Psoas muscle (tissue), 7 donors: ENCODE measurements at regions not wholly inside any gene's neighbourhood (a gene's known extent, or its start where the extent isn't known, plus 50 kb on each side); places are given as distances from the start of the nearest gene placed in this dataset.

Experiments
- ATAC-seq, 4 donors: fragments of 200-7000 bp; cut with Tn5 transposase; one replicate each; pipeline ENCODE4 v1.9.1; 2020; ENCODE audit warnings: moderate library complexity in 3 of 4, mild to moderate bottlenecking in 2 of 4
- DNase-seq, 2 donors: peaks; one replicate each; pipeline ENCODE4 v3.0.0-alpha.2; 2020
- H3K27ac ChIP-seq: fragments of 200-600 bp; one replicate; pipeline ENCODE4 v1.8.0; 2022
- H3K27me3 ChIP-seq, 3 donors: fragments of 200-600 bp in 1 of 3; one replicate each; pipeline versions ENCODE4 v1.6.1 to v1.8.0; 2013 to 2022; ENCODE audit warnings: low read length in 2 of 3, mild to moderate bottlenecking in 2 of 3, moderate library complexity in 1 of 3; ENCODE audit not compliant: insufficient read depth in 3 of 3
- H3K36me3 ChIP-seq, 2 donors: fragments of 200-600 bp in 1 of 2; one replicate each; pipeline versions ENCODE4 v1.6.1 to v1.8.0; 2013 to 2022; ENCODE audit warnings: low read depth in 1 of 2, mild to moderate bottlenecking in 1 of 2, moderate library complexity in 1 of 2; ENCODE audit not compliant: insufficient read depth in 1 of 2
- H3K4me1 ChIP-seq: fragments of 200-600 bp; one replicate; pipeline ENCODE4 v1.8.0; 2022
- H3K4me3 ChIP-seq: fragments of 200-600 bp; one replicate; pipeline ENCODE4 v1.8.0; 2022; ENCODE audit warnings: mild to moderate bottlenecking
- H3K9me3 ChIP-seq: fragments of 200-600 bp; one replicate; pipeline ENCODE4 v1.8.0; 2022
- WGBS, 3 donors: extraction: QIAGEN DNeasy Blood & Tissue Kit; methylation state at CpG; one replicate each; pipeline versions ENCODE4 v1.1.6 to v1.1.7; 2013; 5-methylcytosine and 5-hydroxymethylcytosine counted together
- intact Hi-C, 2 donors: fragments of 100-400 bp; cut with DNase I; formaldehyde crosslinking; loops; one replicate each; pipeline versions ENCODE4 v1.11.0 to v1.14.2; 2022
- TF ChIP-seq, protein P1 (sequence below): fragments of 200-600 bp; IDR thresholded peaks from one replicate; pipeline ENCODE4 v1.8.0; 2022; ENCODE audit warnings: antibody characterized with exemption
- donor health status: healthy with polysubstance abuse.
- donor health status: DM: no; HTN: no; CAD: no; lungs with moderate emphysema.
- donor health status: Bipolar disorder and iron deficiency.
- donor health status: healthy.
- donor health status: DM: yes; HTN: yes; CAD: no.
- donor health status: DM: no; HTN: no; CAD: no.
- donor health status: DM: yes; HTN: yes; CAD: no.

DNA sequence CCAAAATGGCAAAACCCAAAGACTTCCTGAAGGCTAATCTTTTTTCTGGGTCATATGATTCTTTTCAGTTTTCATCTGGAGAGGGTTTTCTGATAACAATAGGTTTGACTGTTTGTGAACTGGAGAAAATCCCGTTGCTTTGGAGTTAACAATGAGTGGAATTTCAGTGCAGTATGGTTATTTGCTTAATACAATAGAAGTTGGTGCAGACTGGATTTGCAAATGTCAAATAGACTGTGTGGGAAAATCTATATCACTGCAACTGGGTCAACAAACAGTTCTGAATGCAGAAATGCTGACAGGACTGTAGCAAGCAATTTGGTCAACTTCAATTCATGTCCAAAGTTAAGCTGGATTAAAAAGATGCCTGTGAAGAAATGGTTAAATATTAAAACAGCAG lies 267.5 kb upstream of the ARGLU1 start:
- Histone ChIP-seq H3K36me3 (no peaks in the 10 kb centered on the region), H3K27ac (no peak overlapping the region), H3K4me1 (no peaks in the 10 kb centered on the region), H3K27me3 (peaks cover 0 to 3% (median 0%) of the 10 kb centered on the region in 3 donors), H3K9me3 (no peaks in the 10 kb centered on the region), H3K4me3 (no peak overlapping the region)
- ATAC-seq: no peak
- WGBS, 3 donors: 7 to 16% (median 10%) methylated on average over 1 of the region's 1 CpG
- no peak for DNase-seq
- TF ChIP-seq, protein P1, sequence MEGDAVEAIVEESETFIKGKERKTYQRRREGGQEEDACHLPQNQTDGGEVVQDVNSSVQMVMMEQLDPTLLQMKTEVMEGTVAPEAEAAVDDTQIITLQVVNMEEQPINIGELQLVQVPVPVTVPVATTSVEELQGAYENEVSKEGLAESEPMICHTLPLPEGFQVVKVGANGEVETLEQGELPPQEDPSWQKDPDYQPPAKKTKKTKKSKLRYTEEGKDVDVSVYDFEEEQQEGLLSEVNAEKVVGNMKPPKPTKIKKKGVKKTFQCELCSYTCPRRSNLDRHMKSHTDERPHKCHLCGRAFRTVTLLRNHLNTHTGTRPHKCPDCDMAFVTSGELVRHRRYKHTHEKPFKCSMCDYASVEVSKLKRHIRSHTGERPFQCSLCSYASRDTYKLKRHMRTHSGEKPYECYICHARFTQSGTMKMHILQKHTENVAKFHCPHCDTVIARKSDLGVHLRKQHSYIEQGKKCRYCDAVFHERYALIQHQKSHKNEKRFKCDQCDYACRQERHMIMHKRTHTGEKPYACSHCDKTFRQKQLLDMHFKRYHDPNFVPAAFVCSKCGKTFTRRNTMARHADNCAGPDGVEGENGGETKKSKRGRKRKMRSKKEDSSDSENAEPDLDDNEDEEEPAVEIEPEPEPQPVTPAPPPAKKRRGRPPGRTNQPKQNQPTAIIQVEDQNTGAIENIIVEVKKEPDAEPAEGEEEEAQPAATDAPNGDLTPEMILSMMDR: no peak
- intact Hi-C loops: no loop called here

DNA sequence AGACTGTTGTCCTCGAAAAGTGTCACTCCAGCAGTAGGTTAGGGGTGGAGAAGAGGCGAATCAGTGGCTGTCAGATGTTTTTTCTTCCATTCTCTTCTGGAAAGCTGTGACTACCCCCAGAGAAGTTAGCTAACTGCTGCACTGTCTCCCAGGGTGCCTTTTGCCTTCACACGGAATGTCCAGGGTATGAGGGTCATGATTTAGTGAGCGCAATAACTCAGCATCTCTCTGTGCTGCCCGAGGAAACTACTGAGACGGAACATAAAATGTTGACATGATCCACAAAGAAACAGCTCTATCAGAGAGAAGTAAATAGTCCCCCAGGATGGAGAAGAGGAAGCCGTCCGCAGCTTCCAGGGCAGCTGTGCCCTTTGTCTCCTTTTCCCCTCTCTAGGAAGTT lies 254.0 kb upstream of the ARGLU1 start:
- ATAC-seq (no peak), DNase-seq (no peak)
- H3K4me1 ChIP-seq: no peaks in the 10 kb centered on the region
- H3K27me3 ChIP-seq: no peaks in the 10 kb centered on the region
- intact Hi-C loops: no loop called here
- 37 to 43% (median 39%) methylated on average over 8 of the region's 8 CpGs for WGBS, 3 donors
- H3K4me3 ChIP-seq: no peak overlapping the region
- H3K36me3 ChIP-seq: no peaks in the 10 kb centered on the region
- H3K9me3 ChIP-seq: no peaks in the 10 kb centered on the region
- no peak overlapping the region for H3K27ac ChIP-seq
- TF ChIP-seq, protein P1: no peak

DNA sequence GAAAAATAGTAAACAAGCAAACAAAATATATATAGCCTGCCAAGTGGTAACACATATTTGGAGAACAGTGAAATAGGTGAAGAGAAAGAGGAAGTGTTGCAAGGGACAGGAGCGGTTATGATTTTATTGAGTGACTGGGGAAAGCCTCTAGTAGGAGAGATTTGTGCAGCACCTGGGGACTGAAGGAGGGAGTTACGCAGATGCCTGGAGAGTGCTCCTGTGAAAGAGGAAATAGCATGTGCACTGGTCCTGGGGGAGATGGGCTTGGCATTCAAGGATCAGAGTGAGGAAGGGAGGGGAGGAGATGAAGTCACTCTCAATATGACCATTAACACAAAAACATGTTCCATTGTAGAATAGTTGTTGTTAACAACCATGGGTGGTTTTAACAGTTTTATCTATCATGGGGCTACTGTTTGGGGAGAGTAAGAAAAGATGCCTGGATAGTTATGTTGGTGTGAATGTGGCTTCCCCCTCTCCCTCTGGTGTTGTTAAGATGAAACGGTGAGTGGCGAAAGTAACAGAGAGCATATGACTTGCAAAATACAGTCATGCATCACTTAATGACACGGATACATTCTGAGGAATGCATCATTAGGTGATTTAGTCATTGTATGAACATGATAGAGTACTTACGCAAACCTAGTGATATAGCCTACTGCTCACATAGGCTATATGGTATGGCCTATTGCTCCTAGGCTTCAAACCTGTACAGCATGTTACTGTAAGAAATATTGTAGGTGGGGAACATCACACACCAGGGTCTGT lies 251.7 kb upstream of the ARGLU1 start:
- H3K4me1 ChIP-seq: no peaks in the 10 kb centered on the region
- ATAC-seq (no peak), DNase-seq (no peak)
- no peak overlapping the region for H3K27ac ChIP-seq
- H3K27me3 ChIP-seq: no peaks in the 10 kb centered on the region
- WGBS, 3 donors: 81 to 85% (median 82%) methylated on average over 6 of the region's 6 CpGs
- TF ChIP-seq, protein P1: no peak
- intact Hi-C loops: no loop called here
- H3K9me3 ChIP-seq: no peaks in the 10 kb centered on the region
- H3K4me3 ChIP-seq: no peak overlapping the region
- no peaks in the 10 kb centered on the region for H3K36me3 ChIP-seq

DNA sequence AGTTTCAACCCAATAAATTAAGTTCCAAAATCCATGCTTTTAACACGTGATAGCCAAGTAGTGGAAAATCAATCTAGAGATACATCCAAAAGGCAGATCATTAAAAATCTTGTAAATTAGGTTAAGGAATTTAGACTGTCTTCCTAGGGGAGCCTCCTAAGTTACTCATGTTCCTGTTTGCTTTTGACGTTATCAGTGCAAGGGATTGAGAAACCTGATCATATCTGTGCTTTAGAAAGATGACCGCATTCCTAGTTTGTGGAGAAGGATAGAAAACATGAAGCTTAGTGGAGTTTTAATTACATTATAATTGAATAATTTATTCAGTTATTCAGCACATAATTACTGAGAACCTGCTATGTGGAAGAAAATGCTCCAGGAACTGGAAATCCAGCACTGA lies 251.0 kb upstream of the ARGLU1 start:
- no peak overlapping the region for H3K27ac ChIP-seq
- no peaks in the 10 kb centered on the region for H3K9me3 ChIP-seq
- ATAC-seq: no peak
- no peak overlapping the region for H3K4me3 ChIP-seq
- intact Hi-C loops: no loop called here
- TF ChIP-seq, protein P1: no peak
- no peaks in the 10 kb centered on the region for H3K36me3 ChIP-seq
- no peaks in the 10 kb centered on the region for H3K4me1 ChIP-seq
- no peak for DNase-seq
- H3K27me3 ChIP-seq: no peaks in the 10 kb centered on the region
- WGBS, 3 donors: 44 to 60% (median 47%) methylated on average over 3 of the region's 3 CpGs

DNA sequence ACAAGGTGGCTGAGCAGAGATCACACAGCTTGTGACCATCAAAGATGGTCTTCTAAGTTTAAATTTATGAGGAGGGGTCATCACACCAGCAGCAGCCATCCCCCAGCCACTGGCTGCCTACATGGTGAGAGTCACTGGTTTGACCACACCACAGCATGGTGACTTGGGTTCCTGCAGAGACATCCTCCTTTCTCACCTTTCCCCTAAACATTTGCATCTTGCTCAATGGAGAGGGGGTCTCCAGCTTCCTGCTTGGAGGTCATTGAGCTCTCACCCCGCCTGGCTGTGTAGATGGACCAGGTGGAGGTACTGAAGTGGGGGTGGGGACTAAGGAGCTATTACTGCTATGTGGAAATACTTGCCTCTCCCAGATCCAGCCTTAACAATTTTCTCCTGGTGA lies 247.6 kb upstream of the ARGLU1 start:
- no peaks in the 10 kb centered on the region for H3K27me3 ChIP-seq
- no peak overlapping the region for H3K27ac ChIP-seq
- TF ChIP-seq, protein P1: no peak
- no peak for ATAC-seq
- intact Hi-C loops: no loop called here
- DNase-seq: no peak
- no peaks in the 10 kb centered on the region for H3K36me3 ChIP-seq
- 31 to 54% (median 41%) methylated on average over 1 of the region's 1 CpG for WGBS, 3 donors
- H3K9me3 ChIP-seq: no peaks in the 10 kb centered on the region
- no peaks in the 10 kb centered on the region for H3K4me1 ChIP-seq
- H3K4me3 ChIP-seq: no peak overlapping the region
